HepG2 (cell line): ENCODE measurements at regions not wholly inside any gene's neighbourhood (a gene's known extent, or its start where the extent isn't known, plus 50 kb on each side); places are given as distances from the start of the nearest gene placed in this dataset.

Source experiments
- ATAC-seq: fragments of 200-7000 bp; cut with Tn5 transposase; 3 replicates; pipeline ENCODE4 v1.9.1; 2020; ENCODE audit warnings: mild to moderate bottlenecking, moderate library complexity
- BruUV-seq: library from RNA; stranded (reverse); fragments of 400-500 nt; replicated peaks from 2 replicates; lab custom pipeline; 2021; lab: Mats Ljungman, UMichigan
- CTCF ChIA-PET: fragments of 300-600 bp; formaldehyde crosslinking; extraction: SDS; loops from one replicate; lab custom pipeline; 2021; ENCODE audit warnings: low total read pairs, inconsistent platforms, low intra/inter-chr PET ratio; lab: Yijun Ruan, JAX
- POLR2A ChIA-PET: fragments of 350-600 bp; sonication (Branson Sonifier 250); formaldehyde crosslinking; loops from one replicate; lab custom pipeline; 2020; ENCODE audit warnings: antibody characterized with exemption, inconsistent platforms; lab: Yijun Ruan, JAX
- DNase-seq: peaks from one replicate; pipeline ENCODE4 v3.0.0-alpha.2; 2015; ENCODE audit warnings: low spot score
- FAIRE-seq: peaks from 3 replicates; lab custom pipeline; 2011; peaks lifted over from hg19 to GRCh38; lab: Jason Lieb, UNC
- H2AFZ ChIP-seq: one replicate; pipeline ENCODE4 v1.6.1; 2011; ENCODE audit warnings: low read length, inconsistent platforms
- H3K27ac ChIP-seq: fragments of 300-600 bp; 3 replicates; pipeline ENCODE4 v1.8.0; 2011; ENCODE audit warnings: mixed run types, mild to moderate bottlenecking, mixed read lengths, low read length, inconsistent platforms; ENCODE audit not compliant: insufficient read depth; ENCODE audit errors: extremely low read length
- H3K27me3 ChIP-seq, 2 experiments: fragments of 200-600 bp in 1 of 2; 2 replicates in 1 of 2; 3 replicates in 1 of 2; pipeline versions ENCODE4 v1.6.0 to v1.8.0; 2011; ENCODE audit warnings: low read length in 2 of 2, mild to moderate bottlenecking in 2 of 2, moderate library complexity in 2 of 2, inconsistent platforms in 1 of 2; ENCODE audit not compliant: insufficient read depth in 2 of 2, control insufficient read depth in 1 of 2
- H3K36me3 ChIP-seq, 2 experiments: fragments of 200-600 bp in 1 of 2; replicated peaks in 1 of 2; 2 replicates in 1 of 2; 3 replicates in 1 of 2; pipeline versions ENCODE4 v1.5.1 to v1.8.0; 2011; ENCODE audit warnings: low read length in 2 of 2, inconsistent platforms in 1 of 2; ENCODE audit not compliant: insufficient read depth in 2 of 2, control insufficient read depth in 1 of 2
- H3K4me1 ChIP-seq: 2 replicates; pipeline ENCODE4 v1.5.1; 2012; ENCODE audit warnings: low read length, inconsistent platforms; ENCODE audit not compliant: insufficient read depth
- H3K4me2 ChIP-seq: 2 replicates; pipeline ENCODE4 v1.6.0; 2011; ENCODE audit warnings: low read depth, low read length, inconsistent platforms
- H3K4me3 ChIP-seq, 3 experiments: fragments of 200-600 bp in 1 of 3; sonication (generic), shearing (Covaris generic) in 1 of 3; replicated peaks in 1 of 3; 2 replicates each; pipeline ENCODE4 v1.5.1; 2011 to 2016; ENCODE audit warnings: low read length in 3 of 3, inconsistent platforms in 2 of 3, low read depth in 2 of 3, mild to moderate bottlenecking in 2 of 3, control low read depth in 1 of 3, mixed read lengths in 1 of 3; ENCODE audit not compliant: insufficient read depth in 1 of 3
- H3K79me2 ChIP-seq: one replicate; pipeline ENCODE4 v1.6.1; 2011; ENCODE audit warnings: low read length, inconsistent platforms; ENCODE audit not compliant: insufficient read depth
- H3K9ac ChIP-seq: 2 replicates; pipeline ENCODE4 v1.6.0; 2011; ENCODE audit warnings: mild to moderate bottlenecking, low read depth, low read length, inconsistent platforms; ENCODE audit not compliant: insufficient read depth
- H3K9me3 ChIP-seq: 2 replicates; pipeline ENCODE4 v1.5.1; 2012; ENCODE audit warnings: mild to moderate bottlenecking, low read length
- H4K20me1 ChIP-seq: 2 replicates; pipeline ENCODE4 v1.6.0; 2011; ENCODE audit warnings: inconsistent platforms, mild to moderate bottlenecking, low read length, moderate library complexity; ENCODE audit not compliant: insufficient read depth
- GPN1 ChIP-seq: sonication (generic); formaldehyde crosslinking; IDR thresholded peaks from 2 replicates; pipeline ENCODE4 v1.5.1; 2020; ENCODE audit warnings: missing genetic modification reagents, borderline replicate concordance
- ZKSCAN1 ChIP-seq: fragments of 150-350 bp; IDR thresholded peaks from 2 replicates; pipeline ENCODE4 v1.6.1; 2014; ENCODE audit warnings: low read length
- ZNF274 ChIP-seq: sonication (generic); formaldehyde crosslinking; IDR thresholded peaks from 2 replicates; pipeline ENCODE4 v1.5.1; 2020; ENCODE audit warnings: mild to moderate bottlenecking, missing genetic modification reagents
- ZNF839 ChIP-seq: sonication (generic); formaldehyde crosslinking; IDR thresholded peaks from 2 replicates; pipeline ENCODE4 v1.4.0; 2020; ENCODE audit warnings: missing genetic modification reagents, mild to moderate bottlenecking, borderline replicate concordance
- WGBS: methylation state at CpG from one replicate; pipeline ENCODE4 v1.1.6; 2017; ENCODE audit warnings: low lambda C conversion rate; 5-methylcytosine and 5-hydroxymethylcytosine counted together
- in situ Hi-C: cut with HindIII; loops from 2 replicates; pipeline ENCODE4 v1.10.0; 2017; ENCODE audit warnings: low pct_unique_long_range_greater_than_20kb; ENCODE audit not compliant: extremely low pct_ligation_motif_present
- intact Hi-C: fragments of 100-400 bp; cut with micrococcal nuclease; formaldehyde crosslinking; loops from one replicate; pipeline ENCODE4 v1.10.0; 2022; ENCODE audit not compliant: unreplicated experiment
- TF ChIP-seq, protein P1 (sequence below): sonication (generic); formaldehyde crosslinking; IDR thresholded peaks from 2 replicates; pipeline ENCODE4 v1.5.1; 2020; ENCODE audit warnings: mild to moderate bottlenecking, missing genetic modification reagents
- TF ChIP-seq, protein P2 (sequence below): sonication (generic); formaldehyde crosslinking; IDR thresholded peaks from 2 replicates; pipeline ENCODE4 v1.5.0; 2020; ENCODE audit warnings: missing genetic modification reagents

DNA sequence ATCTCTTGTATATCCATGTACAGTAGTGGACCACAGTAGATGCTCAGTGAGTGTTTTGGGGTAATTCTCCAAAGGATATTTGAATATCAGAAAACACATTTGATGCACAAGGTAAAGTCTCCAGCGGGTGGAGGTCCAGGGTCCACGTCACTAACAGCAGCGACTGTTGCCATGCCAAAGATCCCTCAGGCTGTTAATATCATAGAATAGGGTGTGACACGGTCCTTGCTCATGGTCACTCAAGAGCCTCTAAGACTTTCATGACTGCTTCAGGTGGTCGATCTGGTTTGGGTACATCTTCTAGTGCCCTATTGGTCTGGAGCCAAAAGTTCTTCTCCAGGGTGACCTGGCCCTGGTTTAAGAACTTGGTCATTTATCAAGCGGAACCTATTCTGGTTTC is 90.8 kb downstream of the OLIG3 start (continued):
- TF ChIP-seq, protein P1, sequence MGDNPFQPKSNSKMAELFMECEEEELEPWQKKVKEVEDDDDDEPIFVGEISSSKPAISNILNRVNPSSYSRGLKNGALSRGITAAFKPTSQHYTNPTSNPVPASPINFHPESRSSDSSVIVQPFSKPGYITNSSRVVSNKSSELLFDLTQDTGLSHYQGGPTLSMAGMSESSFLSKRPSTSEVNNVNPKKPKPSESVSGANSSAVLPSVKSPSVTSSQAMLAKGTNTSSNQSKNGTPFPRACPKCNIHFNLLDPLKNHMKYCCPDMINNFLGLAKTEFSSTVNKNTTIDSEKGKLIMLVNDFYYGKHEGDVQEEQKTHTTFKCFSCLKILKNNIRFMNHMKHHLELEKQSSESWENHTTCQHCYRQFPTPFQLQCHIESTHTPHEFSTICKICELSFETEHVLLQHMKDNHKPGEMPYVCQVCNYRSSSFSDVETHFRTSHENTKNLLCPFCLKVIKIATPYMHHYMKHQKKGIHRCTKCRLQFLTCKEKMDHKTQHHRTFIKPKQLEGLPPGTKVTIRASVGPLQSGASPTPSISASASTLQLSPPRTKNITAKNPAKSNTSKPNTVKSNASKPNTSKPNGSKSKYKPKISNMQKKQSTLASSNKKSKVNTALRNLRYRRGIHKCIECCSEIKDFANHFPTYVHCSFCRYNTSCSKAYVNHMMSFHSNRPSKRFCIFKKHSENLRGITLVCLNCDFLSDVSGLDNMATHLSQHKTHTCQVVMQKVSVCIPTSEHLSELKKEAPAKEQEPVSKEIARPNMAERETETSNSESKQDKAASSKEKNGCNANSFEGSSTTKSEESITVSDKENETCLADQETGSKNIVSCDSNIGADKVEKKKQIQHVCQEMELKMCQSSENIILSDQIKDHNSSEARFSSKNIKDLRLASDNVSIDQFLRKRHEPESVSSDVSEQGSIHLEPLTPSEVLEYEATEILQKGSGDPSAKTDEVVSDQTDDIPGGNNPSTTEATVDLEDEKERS (CRISPR knock-in tag) = no peak

DNA sequence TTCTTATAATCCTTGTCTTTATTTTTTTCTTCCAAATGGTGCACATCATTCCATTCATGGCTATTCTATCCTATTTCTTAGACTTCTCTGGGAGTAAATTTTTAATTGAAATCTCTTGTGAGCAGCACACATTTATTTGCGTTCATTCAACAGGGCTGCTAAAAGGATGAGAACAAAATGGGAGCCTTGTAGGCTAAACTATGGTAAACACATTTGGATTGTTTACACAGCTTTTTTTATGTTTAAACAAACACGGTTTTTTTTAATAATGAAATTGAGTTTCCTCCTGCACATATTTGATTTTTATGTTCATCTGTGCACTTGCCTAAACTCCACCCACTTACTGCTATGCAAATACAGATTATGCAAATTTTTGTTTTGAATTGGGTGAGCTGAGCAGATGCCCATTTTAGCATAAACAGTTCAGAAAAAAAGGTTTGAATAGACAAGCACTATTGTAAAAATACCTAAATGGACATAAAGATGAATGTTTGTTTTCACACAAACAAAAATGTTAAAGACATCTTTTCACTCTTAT is 92.0 kb downstream of the OLIG3 start:
- FAIRE-seq = no peak

More for the DNA sequence above, 92.0 kb downstream of the OLIG3 start:
- no peaks in the 10 kb centered on the region for H3K9me3 ChIP-seq
- H2AFZ ChIP-seq = no peak overlapping the region
- ChIA-PET CTCF (no interaction called here), POLR2A (no interaction called here)
- no peaks in the 10 kb centered on the region for H3K79me2 ChIP-seq
- H3K27me3 ChIP-seq = no peaks in the 10 kb centered on the region; a peak in 1 of 5 replicates
- WGBS = 29% methylated on average over 2 of the region's 2 CpGs
- H4K20me1 ChIP-seq = no peaks in the 10 kb centered on the region
- H3K4me2 ChIP-seq = no peak overlapping the region
- H3K4me1 ChIP-seq = peaks cover 20% of the 10 kb centered on the region
- ATAC-seq = no peak
- no peak overlapping the region for H3K9ac ChIP-seq
- BruUV-seq = no TSS peak
- intact Hi-C loops = no loop called here
- no peaks in the 10 kb centered on the region for H3K36me3 ChIP-seq
- TF ChIP-seq, protein P2, sequence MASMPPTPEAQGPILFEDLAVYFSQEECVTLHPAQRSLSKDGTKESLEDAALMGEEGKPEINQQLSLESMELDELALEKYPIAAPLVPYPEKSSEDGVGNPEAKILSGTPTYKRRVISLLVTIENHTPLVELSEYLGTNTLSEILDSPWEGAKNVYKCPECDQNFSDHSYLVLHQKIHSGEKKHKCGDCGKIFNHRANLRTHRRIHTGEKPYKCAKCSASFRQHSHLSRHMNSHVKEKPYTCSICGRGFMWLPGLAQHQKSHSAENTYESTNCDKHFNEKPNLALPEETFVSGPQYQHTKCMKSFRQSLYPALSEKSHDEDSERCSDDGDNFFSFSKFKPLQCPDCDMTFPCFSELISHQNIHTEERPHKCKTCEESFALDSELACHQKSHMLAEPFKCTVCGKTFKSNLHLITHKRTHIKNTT (CRISPR knock-in tag) = no peak
- TF ChIP-seq GPN1 (no peak), ZNF839 (CRISPR knock-in tag) (no peak), ZNF274 (CRISPR knock-in tag) (no peak), ZKSCAN1 (no peak)
- DNase-seq = no peak
- no peak overlapping the region for H3K27ac ChIP-seq
- H3K4me3 ChIP-seq = no peak overlapping the region
- in situ Hi-C loops = no loop called here
